Keratinocyte (primary cell): ENCODE measurements at regions not wholly inside any gene's neighbourhood (a gene's known extent, or its start where the extent isn't known, plus 50 kb on each side); places are given as distances from the start of the nearest gene placed in this dataset.

Experiments
- CTCF ChIP-seq, 3 experiments: IDR thresholded peaks in 1 of 3; conservative IDR thresholded peaks in 1 of 3; optimal IDR thresholded peaks in 1 of 3; 2 replicates in 2 of 3; 3 replicates in 1 of 3; pipeline versions ENCODE3 to v1.5.1; 2011; ENCODE audit warnings: low read length in 3 of 3, mild to moderate bottlenecking in 3 of 3, moderate library complexity in 2 of 3, control low read depth in 1 of 3, inconsistent platforms in 1 of 3; ENCODE audit not compliant: insufficient read depth in 2 of 3; ENCODE audit errors: extremely low read depth in 1 of 3
- EZH2 ChIP-seq: IDR thresholded peaks from one replicate; pipeline ENCODE4 v1.6.1; 2012; ENCODE audit warnings: inconsistent platforms, mild to moderate bottlenecking, low read length, moderate library complexity

GRCh38 chr13:93066187-93066586, 160.4 kb upstream of the GPC6 start:
- no peak for TF ChIP-seq CTCF (optimal IDR thresholded peaks at IDR 0.05 in 1 of 3, IDR thresholded peaks at IDR 0.05 in 1 of 3, conservative IDR thresholded peaks at IDR 0.05 in 1 of 3; ENCODE audit: extremely low read depth in 1 of 3, insufficient read depth in 2 of 3, low read length in 3 of 3)
- no peak for TF ChIP-seq EZH2
